GM21528 (cell line): ENCODE measurements at regions not wholly inside any gene's neighbourhood (a gene's known extent, or its start where the extent isn't known, plus 50 kb on each side); places are given as distances from the start of the nearest gene placed in this dataset.
"Not testable (repeated sequence)": the region's sequence is repeated elsewhere in the genome, so short reads cannot be mapped to it uniquely, and the experiment has no call there.

Experiments
- ATAC-seq: cut with Tn5 transposase; IDR thresholded peaks from one replicate; pipeline ENCODE4 v1.9.1; 2021; ENCODE audit warnings: mild to moderate bottlenecking, moderate library complexity; ENCODE audit not compliant: unreplicated experiment, low FRiP score

GRCh38 chr9:71286146-71286545 lies 164.7 kb upstream of the TRPM3 start:
- ATAC-seq, result no peak

GRCh38 chr9:71285191-71285656 lies 163.8 kb upstream of the TRPM3 start:
- peak; percentile 91 for ATAC-seq

GRCh38 chr9:71282116-71282515 lies 160.7 kb upstream of the TRPM3 start:
- not testable (repeated sequence) for ATAC-seq

GRCh38 chr9:71279151-71279739 lies 157.8 kb upstream of the TRPM3 start:
- ATAC-seq, result no peak

GRCh38 chr9:71273613-71274012 lies 152.2 kb upstream of the TRPM3 start:
- ATAC-seq, result no peak

- ATAC-seq, result no peak
Observed at GRCh38 chr9:71271602-71272001, 150.2 kb upstream of the TRPM3 start.

- no peak for ATAC-seq
Observed at GRCh38 chr9:71270554-71270953, 149.1 kb upstream of the TRPM3 start.

GRCh38 chr9:71269859-71270258 lies 148.4 kb upstream of the TRPM3 start:
- no peak for ATAC-seq

GRCh38 chr9:71268871-71269635 lies 147.6 kb upstream of the TRPM3 start:
- ATAC-seq, result no peak

- ATAC-seq, result no peak
Observed at GRCh38 chr9:71263451-71263850, 142.0 kb upstream of the TRPM3 start.

GRCh38 chr9:71260419-71260818 lies 139.0 kb upstream of the TRPM3 start:
- ATAC-seq, result not testable (repeated sequence)

- no peak for ATAC-seq
Observed at GRCh38 chr9:71254592-71255277, 133.3 kb upstream of the TRPM3 start.

- ATAC-seq, result no peak
Observed at GRCh38 chr9:71253011-71253410, 131.6 kb upstream of the TRPM3 start.

GRCh38 chr9:71250581-71250980 lies 129.2 kb upstream of the TRPM3 start:
- no peak for ATAC-seq

GRCh38 chr9:71249729-71250317 lies 128.4 kb upstream of the TRPM3 start:
- ATAC-seq, result peak; percentile 87

- no peak for ATAC-seq
Observed at GRCh38 chr9:71245651-71246050, 124.2 kb upstream of the TRPM3 start.

- no peak for ATAC-seq
Observed at GRCh38 chr9:71243951-71244350, 122.5 kb upstream of the TRPM3 start.

GRCh38 chr9:71242081-71242480 lies 120.7 kb upstream of the TRPM3 start:
- ATAC-seq, result no peak

GRCh38 chr9:71237051-71237450 lies 115.6 kb upstream of the TRPM3 start:
- no peak for ATAC-seq

- no peak for ATAC-seq
Observed at GRCh38 chr9:71233646-71234045, 112.2 kb upstream of the TRPM3 start.

GRCh38 chr9:71223953-71224538 lies 102.6 kb upstream of the TRPM3 start:
- no peak for ATAC-seq
